ENCODE measurements at regions not wholly inside any gene's neighbourhood (a gene's known extent, or its start where the extent isn't known, plus 50 kb on each side); places are given as distances from the start of the nearest gene placed in this dataset.

DNA sequence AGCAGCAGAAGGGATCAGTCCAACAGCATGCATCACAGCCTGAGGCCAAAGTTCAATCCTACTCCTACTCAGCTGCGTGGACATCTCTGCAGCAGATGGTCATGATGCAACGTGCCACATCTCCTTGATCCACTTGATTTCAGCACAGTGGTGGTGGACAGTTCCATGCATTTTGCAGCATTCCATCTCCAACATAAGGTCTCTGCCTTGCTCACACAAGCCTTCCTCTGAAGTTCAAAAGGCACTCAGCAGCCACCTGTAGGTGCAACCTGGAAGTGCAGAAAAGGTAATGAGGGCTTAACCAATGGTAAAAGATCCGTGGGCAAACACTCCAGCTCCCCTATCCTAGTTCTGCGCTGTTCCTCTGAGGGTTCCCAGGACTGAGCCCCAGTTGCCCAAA is 57.5 kb upstream of the CHCHD3 start:
- no peak overlapping the region for H3K27ac ChIP-seq (ENCODE audit: insufficient read length, low read depth, low read length)
- H4K8ac ChIP-seq (replicated peaks; ENCODE audit: insufficient read length, low read depth, low read length), result no peak overlapping the region

More for the DNA sequence above, 57.5 kb upstream of the CHCHD3 start:
- Histone ChIP-seq H3K14ac (ENCODE audit: insufficient read depth, low read length) (no peak overlapping the region), H3K4me2 (ENCODE audit: insufficient read depth, insufficient read length, low read length) (no peak overlapping the region), H2BK12ac (ENCODE audit: insufficient read length, low read depth, low read length) (no peak overlapping the region), H3K9ac (ENCODE audit: extremely low read depth, insufficient read length, low read length) (no peak overlapping the region), H3K56ac (ENCODE audit: insufficient read length, low read depth, low read length) (no peak overlapping the region), H4K91ac (ENCODE audit: insufficient read length, low read depth, low read length) (no peak overlapping the region), H3K23ac (ENCODE audit: insufficient read length, low read depth, low read length) (no peak overlapping the region), H3K9me3 (ENCODE audit: control insufficient read depth, low read depth, low read length) (no peaks in the 10 kb centered on the region), H4K20me1 (ENCODE audit: control insufficient read depth, insufficient read depth, insufficient read length) (no peaks in the 10 kb centered on the region), H3K18ac (ENCODE audit: insufficient read length, low read depth, low read length) (no peak overlapping the region), H2BK120ac (ENCODE audit: low read depth, low read length, poor library complexity, severe bottlenecking) (no peak overlapping the region), H2BK15ac (ENCODE audit: low read depth, low read length) (no peak overlapping the region), H3K23me2 (ENCODE audit: insufficient read length, low read depth, low read length, poor library complexity, severe bottlenecking) (no peaks in the 10 kb centered on the region), H2AFZ (ENCODE audit: low read length) (no peak overlapping the region), H3K79me1 (ENCODE audit: insufficient read depth, low read depth, low read length, poor library complexity, severe bottlenecking) (no peaks in the 10 kb centered on the region), H3K27me3 (ENCODE audit: insufficient read depth, low read length) (no peaks in the 10 kb centered on the region), H4K5ac (ENCODE audit: insufficient read length, low read depth, low read length) (no peak overlapping the region), H3K4me1 (ENCODE audit: insufficient read depth, low read length) (no peaks in the 10 kb centered on the region), H3K79me2 (ENCODE audit: insufficient read depth, low read length) (no peaks in the 10 kb centered on the region), H2BK5ac (ENCODE audit: insufficient read length, low read length) (no peak overlapping the region), H3T11ph (ENCODE audit: low read length) (no peak overlapping the region), H3K4ac (ENCODE audit: low read depth, low read length) (no peak overlapping the region), H2BK20ac (ENCODE audit: low read depth, low read length, poor library complexity, severe bottlenecking) (no peak overlapping the region), H2AK5ac (ENCODE audit: insufficient read length, low read length) (no peak overlapping the region)
- no peak overlapping the region for H3K4me3 Mint-ChIP-seq
- no peaks in the 10 kb centered on the region for H3K36me3 Mint-ChIP-seq (ENCODE audit: insufficient read depth in 1 of 3, low read depth in 3 of 3)
- peak; percentile 73 for TF ChIP-seq CTCF (conservative IDR thresholded peaks at IDR 0.05)
- no peaks in the 10 kb centered on the region; the same call in 1 of the 2 replicates for H3K27me3 Mint-ChIP-seq (ENCODE audit: low read depth)
- DNase-seq, result peak; percentile 81
- no peaks in the 10 kb centered on the region; a peak in 1 of 5 replicates for H3K9me3 Mint-ChIP-seq
- WGBS (ENCODE audit: extremely low coverage, insufficient read length, low lambda C conversion rate), result no CpG with 5 or more reads among the region's 4 CpGs
- peaks cover 4 to 9% of the 10 kb centered on the region in 2 experiments for H3K4me1 Mint-ChIP-seq
- no peak overlapping the region for H3K27ac Mint-ChIP-seq
